Adrenal gland (tissue), 5 donors: ENCODE measurements at regions not wholly inside any gene's neighbourhood (a gene's known extent, or its start where the extent isn't known, plus 50 kb on each side); places are given as distances from the start of the nearest gene placed in this dataset.

Experiments used
- CTCF ChIP-seq, 6 experiments: fragments of 450-650 bp in 4 of 6; fragments of 200-600 bp in 2 of 6; sonication (generic) in 1 of 6; IDR thresholded peaks; 1 replicate in 5 of 6; 2 replicates in 1 of 6; pipeline versions ENCODE4 v1.5.1 to v1.8.0; 2016 to 2021; ENCODE audit warnings: antibody characterized with exemption in 6 of 6, mild to moderate bottlenecking in 2 of 6, moderate library complexity in 1 of 6
- POLR2A ChIP-seq, 2 donors: fragments of 450-650 bp; IDR thresholded peaks; one replicate each; pipeline ENCODE4 v1.6.1; 2017; ENCODE audit warnings: antibody characterized with exemption in 2 of 2, mild to moderate bottlenecking in 2 of 2, moderate library complexity in 1 of 2
- donor health status: DM: no; HTN: no; CAD: no.

- TF ChIP-seq CTCF (IDR thresholded peaks at IDR 0.05) = no peak
- TF ChIP-seq POLR2A (IDR thresholded peaks at IDR 0.05) = no peak
Measured at GRCh38 chr2:34660741-34661140, 1061.6 kb upstream of the FAM98A start.
